ENCODE measurements at regions not wholly inside any gene's neighbourhood (a gene's known extent, or its start where the extent isn't known, plus 50 kb on each side); places are given as distances from the start of the nearest gene placed in this dataset.

GRCh38 chr9:118336943-118337330, 632.7 kb downstream of the TLR4 start:
- TF ChIP-seq CTCF (conservative IDR thresholded peaks at IDR 0.05 in 1 of 2, IDR thresholded peaks at IDR 0.05 in 1 of 2; ENCODE audit: low read depth in 1 of 2, low read length in 2 of 2): no peak
- no peak for TF ChIP-seq EZH2 (IDR thresholded peaks at IDR 0.05; ENCODE audit: low read length, missing control alignments)
